SK-N-SH treated with all-trans-retinoic acid at 6 μM for 48 hours (cell line): ENCODE measurements at regions not wholly inside any gene's neighbourhood (a gene's known extent, or its start where the extent isn't known, plus 50 kb on each side); places are given as distances from the start of the nearest gene placed in this dataset.

Source experiments
- BACH2 ChIP-seq: fragments of 250-450 bp; sonication (Bioruptor Pico); IDR thresholded peaks from 2 replicates; pipeline ENCODE4 v1.9.0; 2021; ENCODE audit warnings: mild to moderate bottlenecking, borderline replicate concordance
- CSDC2 ChIP-seq: fragments of 250-450 bp; sonication (Bioruptor Pico); IDR thresholded peaks from 2 replicates; pipeline ENCODE4 v1.5.0; 2020; ENCODE audit warnings: mild to moderate bottlenecking, moderate library complexity
- ZFP30 ChIP-seq: fragments of 450-650 bp; formaldehyde crosslinking; IDR thresholded peaks from 2 replicates; pipeline ENCODE4 v1.5.0; 2022; ENCODE audit warnings: mild to moderate bottlenecking, moderate library complexity

GRCh38 chr13:94968757-94969086 lies 256.4 kb upstream of the SOX21 start:
- TF ChIP-seq BACH2 (CRISPR knock-in tag) (no peak), CSDC2 (CRISPR knock-in tag) (no peak), ZFP30 (CRISPR knock-in tag) (no peak)
